Activated naive CD4-positive, alpha-beta T cell treated with anti-CD3 and anti-CD28 coated beads for 36 hours (primary cell): ENCODE measurements at regions not wholly inside any gene's neighbourhood (a gene's known extent, or its start where the extent isn't known, plus 50 kb on each side); places are given as distances from the start of the nearest gene placed in this dataset.

Experiments
- CTCF ChIA-PET: fragments of 350-600 bp; sonication (Branson Sonifier 250); formaldehyde crosslinking; loops from one replicate; lab custom pipeline; 2021; ENCODE audit warnings: antibody characterized with exemption; lab: Charles Lee
- DNase-seq: peaks from one replicate; pipeline ENCODE4 v3.0.0-alpha.2; 2020
- H3K27ac Mint-ChIP-seq: one replicate; pipeline ENCODE4 v1.8.0; 2021; ENCODE audit warnings: mild to moderate bottlenecking, mixed read lengths
- H3K27me3 Mint-ChIP-seq: one replicate; pipeline ENCODE4 v1.8.0; 2021; ENCODE audit warnings: low read depth, mixed read lengths
- H3K36me3 Mint-ChIP-seq: one replicate; pipeline ENCODE4 v1.8.0; 2021; ENCODE audit warnings: low read depth, mixed read lengths
- H3K4me1 Mint-ChIP-seq: one replicate; pipeline ENCODE4 v1.8.0; 2021; ENCODE audit warnings: low read depth, mixed read lengths
- H3K4me3 Mint-ChIP-seq: one replicate; pipeline ENCODE4 v1.8.0; 2021; ENCODE audit warnings: mild to moderate bottlenecking, moderate library complexity, mixed read lengths
- H3K9me3 Mint-ChIP-seq: one replicate; pipeline ENCODE4 v1.8.0; 2021; ENCODE audit warnings: mixed read lengths
- intact Hi-C: fragments of 100-400 bp; cut with micrococcal nuclease; formaldehyde crosslinking; loops from one replicate; pipeline ENCODE4 v1.15.1; 2023

DNA sequence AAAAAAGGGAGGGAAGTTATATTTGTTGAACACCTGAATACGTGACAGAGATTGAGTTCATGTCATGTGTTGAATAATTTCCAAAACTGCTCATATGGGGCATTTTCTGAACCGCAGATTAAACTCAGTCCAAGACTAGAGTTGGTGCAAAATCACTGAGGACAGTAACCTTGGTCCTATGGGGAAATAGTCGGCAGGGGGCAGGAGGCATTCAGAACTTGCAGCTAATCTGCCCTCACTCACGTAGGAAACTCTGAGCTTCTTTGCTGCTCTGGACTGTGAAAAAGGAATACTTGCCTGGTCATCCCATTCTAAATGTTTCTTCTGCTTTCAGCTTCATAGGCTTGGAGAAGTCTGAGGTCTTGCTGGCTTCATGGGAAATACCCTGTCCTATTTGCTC lies 228.3 kb upstream of the ZP4 start:
- Mint-ChIP-seq H3K27ac (no peak overlapping the region), H3K4me3 (no peak overlapping the region), H3K36me3 (no peaks in the 10 kb centered on the region), H3K4me1 (no peaks in the 10 kb centered on the region), H3K27me3 (no peaks in the 10 kb centered on the region), H3K9me3 (no peaks in the 10 kb centered on the region)
- DNase-seq = no peak
- intact Hi-C loops = no loop called here
- CTCF ChIA-PET = no interaction called here

DNA sequence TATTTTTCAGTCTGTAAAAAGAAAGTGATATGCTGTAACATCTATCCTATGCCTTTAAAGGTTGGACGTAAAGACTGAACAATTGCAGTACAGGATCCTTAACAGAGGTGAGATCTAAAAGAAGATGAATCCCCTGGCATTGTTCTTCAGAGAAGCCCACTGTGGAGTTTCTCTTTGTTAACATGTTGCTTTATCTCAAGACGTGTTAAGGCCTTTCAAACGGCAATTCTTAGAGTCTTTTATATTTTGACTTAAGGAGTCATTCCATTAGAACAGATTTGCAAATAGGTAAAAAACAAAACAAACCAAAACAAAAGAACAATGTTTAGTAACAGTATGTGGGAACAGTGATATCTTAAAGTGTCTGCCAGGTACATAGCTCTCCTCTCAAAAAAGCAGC lies 225.1 kb upstream of the ZP4 start:
- no peak for DNase-seq
- no peaks in the 10 kb centered on the region for H3K4me1 Mint-ChIP-seq
- intact Hi-C loops = no loop called here
- no peak overlapping the region for H3K4me3 Mint-ChIP-seq
- H3K27ac Mint-ChIP-seq = no peak overlapping the region
- no peaks in the 10 kb centered on the region for H3K36me3 Mint-ChIP-seq
- H3K27me3 Mint-ChIP-seq = no peaks in the 10 kb centered on the region
- CTCF ChIA-PET = no interaction called here
- H3K9me3 Mint-ChIP-seq = no peaks in the 10 kb centered on the region

DNA sequence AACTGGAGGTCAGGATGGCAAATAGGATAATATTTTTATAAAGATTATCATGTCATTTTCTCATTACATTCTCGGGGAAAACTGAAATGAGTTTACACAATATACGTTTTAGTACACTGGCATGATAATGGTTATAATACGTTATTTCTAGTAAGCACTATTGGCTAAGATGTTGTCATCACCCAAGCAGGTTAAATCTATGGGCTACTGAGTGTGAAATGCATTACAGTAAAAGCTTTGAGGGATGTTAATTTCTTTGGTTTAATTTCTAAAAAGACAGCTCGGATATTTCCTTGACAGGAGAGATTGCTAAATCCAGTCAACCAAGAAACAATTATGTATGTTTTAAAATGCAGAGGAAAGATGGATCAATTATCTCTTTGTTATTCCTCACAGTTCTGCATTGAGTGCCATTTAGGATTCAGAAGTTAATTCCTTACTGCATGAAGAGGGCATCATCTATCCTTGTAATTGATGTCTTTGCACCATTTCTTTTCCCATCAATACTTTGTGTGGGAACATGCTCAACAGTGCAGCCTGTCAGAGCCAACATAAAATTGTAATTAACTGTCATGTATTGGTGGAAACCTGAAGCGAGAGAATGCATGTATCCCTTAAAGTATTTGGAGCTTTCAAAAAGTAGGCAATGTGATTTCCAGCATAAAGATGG lies 222.4 kb upstream of the ZP4 start:
- Mint-ChIP-seq H3K4me3 (no peak overlapping the region), H3K4me1 (no peaks in the 10 kb centered on the region), H3K27ac (no peak overlapping the region), H3K27me3 (no peaks in the 10 kb centered on the region), H3K36me3 (no peaks in the 10 kb centered on the region), H3K9me3 (no peaks in the 10 kb centered on the region)
- no peak for DNase-seq
- intact Hi-C loops = no loop called here
- CTCF ChIA-PET = interaction anchor here (0.6 kb wide), 1 partner anchor 23 kb away, joined by 3 read pairs; no protein-coding TSS in a partner anchor

DNA sequence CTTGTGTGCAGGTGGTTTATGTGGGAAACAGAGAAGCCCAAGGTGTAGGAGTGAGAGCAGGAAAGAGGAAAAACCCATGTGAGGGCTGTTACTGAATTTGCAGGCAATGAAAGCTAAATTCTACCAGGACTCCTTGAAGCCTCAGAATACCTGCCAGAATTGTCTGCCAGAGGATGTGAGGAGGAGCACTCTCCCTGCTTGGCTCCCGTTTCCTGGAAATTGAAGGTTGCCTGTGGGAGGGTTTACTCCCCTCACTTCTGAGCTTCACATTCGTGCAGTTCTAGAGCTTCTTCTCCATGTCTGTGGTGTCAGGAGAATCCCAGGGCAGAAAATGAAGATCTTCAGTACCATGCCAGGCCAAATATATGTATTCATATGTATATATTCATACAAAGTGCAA lies 220.8 kb upstream of the ZP4 start:
- intact Hi-C loops = no loop called here
- no peak overlapping the region for H3K4me3 Mint-ChIP-seq
- H3K27me3 Mint-ChIP-seq = no peaks in the 10 kb centered on the region
- CTCF ChIA-PET = no interaction called here
- no peaks in the 10 kb centered on the region for H3K4me1 Mint-ChIP-seq
- H3K36me3 Mint-ChIP-seq = no peaks in the 10 kb centered on the region
- no peak for DNase-seq
- H3K9me3 Mint-ChIP-seq = no peaks in the 10 kb centered on the region
- H3K27ac Mint-ChIP-seq = no peak overlapping the region

DNA sequence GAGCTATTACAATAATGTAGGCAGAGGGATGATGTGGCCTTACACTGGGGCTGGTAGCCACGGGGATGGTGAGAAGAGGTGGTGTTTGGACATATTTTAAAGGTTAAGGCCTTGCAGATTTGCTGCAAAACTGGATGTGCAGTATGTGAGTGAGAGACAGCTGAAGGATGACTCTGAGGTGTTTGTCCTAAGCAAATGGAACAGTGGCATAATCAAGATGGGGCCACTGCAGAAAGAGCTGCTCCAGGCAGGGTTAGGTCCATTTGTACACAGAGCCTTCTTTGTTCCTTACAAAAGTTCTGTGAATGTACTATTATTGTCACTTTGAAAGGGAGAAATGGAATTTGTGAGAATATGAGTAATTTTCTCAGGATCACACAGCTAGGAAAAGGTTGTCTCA lies 220.4 kb upstream of the ZP4 start:
- Mint-ChIP-seq H3K27me3 (no peaks in the 10 kb centered on the region), H3K9me3 (no peaks in the 10 kb centered on the region), H3K4me3 (no peak overlapping the region), H3K27ac (no peak overlapping the region), H3K36me3 (no peaks in the 10 kb centered on the region), H3K4me1 (no peaks in the 10 kb centered on the region)
- intact Hi-C loops = no loop called here
- CTCF ChIA-PET = no interaction called here
- no peak for DNase-seq

DNA sequence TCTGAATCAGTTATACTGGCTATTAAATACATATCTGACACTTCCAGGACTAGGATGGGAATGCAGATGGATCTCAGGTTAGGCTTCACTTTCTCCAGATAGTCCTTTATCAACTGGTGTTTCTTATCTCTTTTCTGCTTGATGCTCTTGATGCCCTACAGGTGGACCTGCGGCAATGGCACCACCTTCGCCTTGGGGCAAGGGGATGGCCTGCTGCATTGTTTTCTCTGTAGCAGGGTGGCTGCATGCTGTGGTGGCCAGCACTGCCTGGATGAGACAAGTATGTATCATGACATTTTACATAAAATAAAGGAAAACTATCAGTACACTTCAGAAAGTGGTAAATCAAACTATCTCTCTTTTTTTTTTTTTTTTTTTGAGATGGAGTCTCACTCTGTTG lies 217.7 kb upstream of the ZP4 start:
- H3K27ac Mint-ChIP-seq = no peak overlapping the region
- CTCF ChIA-PET = no interaction called here
- H3K9me3 Mint-ChIP-seq = no peaks in the 10 kb centered on the region
- DNase-seq = no peak
- H3K36me3 Mint-ChIP-seq = no peaks in the 10 kb centered on the region
- intact Hi-C loops = no loop called here
- no peak overlapping the region for H3K4me3 Mint-ChIP-seq
- H3K4me1 Mint-ChIP-seq = no peaks in the 10 kb centered on the region
- no peaks in the 10 kb centered on the region for H3K27me3 Mint-ChIP-seq

DNA sequence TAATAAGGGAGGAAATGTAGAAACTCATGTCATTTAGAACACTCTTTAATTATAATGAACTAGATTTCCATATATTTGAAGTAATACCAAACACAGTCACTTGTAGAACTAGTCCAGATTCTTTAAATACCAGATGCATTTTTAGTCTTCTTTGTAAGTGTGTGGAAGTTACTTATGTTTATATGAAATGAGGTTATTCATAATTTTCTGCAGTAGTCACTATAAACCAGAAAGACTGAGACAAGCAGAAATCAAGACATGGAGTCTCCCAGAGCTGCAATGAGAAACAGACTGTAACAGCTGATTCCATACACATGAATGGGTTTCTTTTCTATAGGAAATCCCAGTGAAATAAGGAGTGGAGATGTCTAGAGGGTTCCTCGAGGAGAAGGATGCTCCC lies 216.6 kb upstream of the ZP4 start:
- Mint-ChIP-seq H3K4me3 (no peak overlapping the region), H3K36me3 (no peaks in the 10 kb centered on the region), H3K27me3 (no peaks in the 10 kb centered on the region), H3K9me3 (no peaks in the 10 kb centered on the region), H3K4me1 (no peaks in the 10 kb centered on the region), H3K27ac (no peak overlapping the region)
- no peak for DNase-seq
- CTCF ChIA-PET = no interaction called here
- intact Hi-C loops = no loop called here

DNA sequence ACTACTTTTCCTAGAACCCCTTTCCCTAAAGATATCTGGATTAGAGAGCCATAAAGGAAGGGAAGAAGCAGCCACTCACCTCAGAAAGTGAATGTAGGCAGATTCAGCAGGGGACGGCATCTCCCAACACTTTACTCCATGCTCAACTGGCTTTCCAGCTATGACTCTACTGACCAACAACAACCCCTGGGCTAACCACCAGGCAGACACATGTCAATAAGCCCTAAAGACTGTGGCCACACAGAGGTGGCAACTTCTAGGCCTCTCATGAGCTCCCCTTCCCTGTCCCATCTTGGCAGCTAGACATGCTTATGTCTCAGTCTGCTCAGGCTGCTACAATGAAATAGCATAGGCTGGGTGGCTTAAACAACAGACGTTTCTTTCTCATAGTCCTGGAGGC lies 214.0 kb upstream of the ZP4 start:
- Mint-ChIP-seq H3K36me3 (no peaks in the 10 kb centered on the region), H3K4me1 (no peaks in the 10 kb centered on the region)
- CTCF ChIA-PET = no interaction called here

DNA sequence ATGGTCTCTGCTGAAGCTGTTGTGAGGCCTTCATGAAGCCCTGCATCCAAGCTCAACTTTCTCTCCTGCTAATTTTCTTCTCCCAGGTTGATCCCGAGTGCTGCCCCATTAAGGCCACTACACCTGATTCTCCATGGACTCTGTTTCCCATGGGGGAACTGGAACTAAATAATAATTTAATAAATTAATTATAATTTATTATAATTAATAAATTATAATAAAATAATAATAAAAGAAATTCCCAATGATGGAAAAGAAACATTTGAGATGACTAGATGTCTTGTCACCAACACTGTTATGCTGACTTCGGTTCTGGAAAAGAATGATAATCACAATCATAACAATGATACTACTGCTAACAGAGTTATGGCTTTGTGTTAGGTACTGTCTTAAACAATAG lies 211.2 kb upstream of the ZP4 start:
- H3K4me1 Mint-ChIP-seq = no peaks in the 10 kb centered on the region
- H3K4me3 Mint-ChIP-seq = no peak overlapping the region
- peaks cover 2% of the 10 kb centered on the region for H3K9me3 Mint-ChIP-seq

More for the DNA sequence above, 214.0 kb upstream of the ZP4 start:
- Mint-ChIP-seq H3K9me3 (peaks cover 2% of the 10 kb centered on the region), H3K4me3 (no peak overlapping the region), H3K27ac (no peak overlapping the region), H3K27me3 (no peaks in the 10 kb centered on the region)
- DNase-seq = no peak
- intact Hi-C loops = no loop called here

DNA sequence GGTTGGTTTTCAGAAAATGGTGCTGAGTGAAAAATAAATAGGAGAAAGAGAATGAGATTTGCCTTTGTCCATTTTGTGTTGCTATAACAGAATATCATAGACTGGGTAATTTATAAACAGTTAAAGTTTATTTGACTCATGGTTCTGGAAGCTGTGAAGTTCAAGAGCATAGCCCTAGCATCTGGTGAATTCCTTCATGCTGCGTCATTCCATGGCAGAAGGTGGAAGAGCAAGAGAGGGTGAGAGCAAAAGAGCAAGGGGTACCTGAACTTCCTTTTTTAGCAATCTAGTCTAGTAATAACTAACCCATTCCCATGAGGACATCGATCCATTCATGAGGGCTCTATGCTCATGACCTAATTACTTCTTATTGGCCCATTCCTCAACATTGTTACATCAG lies 209.1 kb upstream of the ZP4 start:
- H3K9me3 Mint-ChIP-seq = peaks cover 4% of the 10 kb centered on the region
- intact Hi-C loops = no loop called here
- CTCF ChIA-PET = no interaction called here
- no peak for DNase-seq
- no peak overlapping the region for H3K27ac Mint-ChIP-seq
- no peaks in the 10 kb centered on the region for H3K4me1 Mint-ChIP-seq
- H3K4me3 Mint-ChIP-seq = no peak overlapping the region
- H3K36me3 Mint-ChIP-seq = no peaks in the 10 kb centered on the region
- no peaks in the 10 kb centered on the region for H3K27me3 Mint-ChIP-seq

More for the DNA sequence above, 211.2 kb upstream of the ZP4 start:
- CTCF ChIA-PET = no interaction called here
- intact Hi-C loops = no loop called here
- no peak overlapping the region for H3K27ac Mint-ChIP-seq
- no peaks in the 10 kb centered on the region for H3K36me3 Mint-ChIP-seq
- no peak for DNase-seq
- H3K27me3 Mint-ChIP-seq = no peaks in the 10 kb centered on the region

DNA sequence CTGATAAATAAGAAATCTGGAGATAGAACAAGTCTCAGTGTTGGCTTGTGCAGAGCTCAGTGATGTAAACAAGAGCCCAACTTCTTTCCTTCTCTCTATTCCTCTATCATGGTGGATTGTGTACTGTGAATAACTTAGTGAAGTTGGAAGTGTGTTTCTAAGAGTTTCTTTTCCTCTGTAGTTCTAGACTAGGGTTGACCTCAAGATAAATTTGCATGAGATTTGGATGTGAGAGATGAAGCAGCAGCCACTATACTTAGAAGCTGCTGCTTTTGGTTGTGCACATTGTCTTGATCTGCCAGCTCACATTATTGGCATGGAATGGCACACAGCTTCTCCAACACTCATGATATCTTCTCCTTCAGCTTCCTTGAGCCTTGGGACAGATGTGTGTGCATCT lies 198.9 kb upstream of the ZP4 start:
- Mint-ChIP-seq H3K27me3 (no peaks in the 10 kb centered on the region), H3K4me1 (no peaks in the 10 kb centered on the region), H3K4me3 (no peak overlapping the region), H3K27ac (no peak overlapping the region), H3K36me3 (no peaks in the 10 kb centered on the region), H3K9me3 (peaks cover 9% of the 10 kb centered on the region)
- intact Hi-C loops = no loop called here
- CTCF ChIA-PET = no interaction called here
- no peak for DNase-seq

DNA sequence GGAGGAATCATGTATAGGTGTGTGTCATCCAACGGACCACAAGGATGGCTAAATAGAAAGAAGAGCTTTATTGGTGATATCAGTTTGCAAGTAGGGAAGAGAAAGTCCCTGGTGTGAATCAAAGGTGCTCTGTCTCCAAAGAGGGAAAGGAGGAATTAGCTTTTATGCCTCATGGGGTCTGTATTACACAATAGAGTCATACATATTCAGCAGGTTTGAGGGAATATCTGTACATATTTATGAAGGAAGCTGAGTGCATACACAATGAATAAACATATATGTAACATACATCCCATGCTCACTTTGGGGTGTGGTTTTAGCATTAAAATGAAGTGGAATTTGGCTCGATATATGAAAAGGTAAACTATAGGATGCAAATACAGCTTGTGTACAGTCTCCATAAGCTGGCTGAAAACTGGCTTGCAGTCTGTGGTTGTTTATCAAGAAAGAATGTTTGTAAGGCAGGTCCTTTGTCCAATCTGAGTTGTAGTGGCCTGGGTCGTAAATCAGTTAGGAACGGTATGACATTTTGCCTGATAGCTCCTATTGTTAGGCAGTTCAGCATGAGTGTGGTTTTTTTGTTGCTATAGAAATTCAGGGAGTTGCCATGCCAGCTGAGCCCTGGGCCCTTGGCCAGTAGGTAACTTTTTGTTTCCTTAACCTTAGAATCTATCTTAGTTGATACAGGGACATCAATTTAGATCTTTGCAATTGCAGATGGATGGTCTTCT lies 198.0 kb upstream of the ZP4 start:
- Mint-ChIP-seq H3K27me3 (no peaks in the 10 kb centered on the region), H3K4me1 (no peaks in the 10 kb centered on the region), H3K4me3 (no peak overlapping the region), H3K36me3 (no peaks in the 10 kb centered on the region), H3K9me3 (peaks cover 9% of the 10 kb centered on the region), H3K27ac (no peak overlapping the region)
- CTCF ChIA-PET = no interaction called here
- intact Hi-C loops = no loop called here
- DNase-seq = no peak

DNA sequence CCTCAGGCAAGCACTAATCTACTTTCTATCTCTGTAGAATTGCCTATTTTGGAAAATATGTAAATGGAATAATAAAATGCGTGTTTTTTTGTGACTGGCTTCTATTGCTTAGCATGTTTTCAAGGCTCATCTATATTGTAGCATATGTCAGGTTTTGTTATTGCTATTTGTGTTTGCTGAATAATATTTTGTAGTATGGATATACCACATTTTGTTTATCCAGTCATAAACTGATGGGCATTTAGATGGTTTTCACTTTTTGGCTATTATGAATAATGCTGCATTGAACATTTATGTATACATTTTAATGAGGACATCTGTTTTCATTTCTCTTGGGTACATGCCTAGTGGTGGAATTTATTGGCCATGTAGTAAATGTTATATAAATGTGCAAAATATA lies 183.3 kb upstream of the ZP4 start:
- CTCF ChIA-PET = no interaction called here
- no peaks in the 10 kb centered on the region for H3K4me1 Mint-ChIP-seq
- DNase-seq = no peak
- H3K9me3 Mint-ChIP-seq = peaks cover 8% of the 10 kb centered on the region
- no peak overlapping the region for H3K27ac Mint-ChIP-seq
- no peak overlapping the region for H3K4me3 Mint-ChIP-seq
- no peaks in the 10 kb centered on the region for H3K36me3 Mint-ChIP-seq
- intact Hi-C loops = no loop called here
- H3K27me3 Mint-ChIP-seq = no peaks in the 10 kb centered on the region
